ENCODE measurements at regions not wholly inside any gene's neighbourhood (a gene's known extent, or its start where the extent isn't known, plus 50 kb on each side); places are given as distances from the start of the nearest gene placed in this dataset.

- Histone ChIP-seq H3K9me3 (ENCODE audit: control insufficient read depth in 2 of 3, insufficient read depth in 1 of 3, low read length in 3 of 3) (no peaks in the 10 kb centered on the region), H3K36me3 (ENCODE audit: control insufficient read depth in 2 of 3, insufficient read depth in 3 of 3, low read length in 3 of 3) (no peaks in the 10 kb centered on the region), H3K27ac (ENCODE audit: low read depth in 2 of 2, low read length in 2 of 2) (no peak overlapping the region), H3K9ac (ENCODE audit: low read length in 3 of 3) (no peak overlapping the region), H3K27me3 (ENCODE audit: control insufficient read depth, insufficient read depth, low read length) (no peaks in the 10 kb centered on the region), H3K4me3 (ENCODE audit: low read length in 3 of 3) (no peak overlapping the region), H3K4me1 (ENCODE audit: control insufficient read depth in 2 of 3, insufficient read depth in 2 of 3, low read depth in 1 of 3, low read length in 3 of 3) (no peaks in the 10 kb centered on the region)
- intact Hi-C loops (cut with DNase I): no loop called here
- TF ChIP-seq CTCF (IDR thresholded peaks at IDR 0.05; ENCODE audit: borderline replicate concordance, extremely low read depth, insufficient read depth): no peak
- DNase-seq (no peak), FAIRE-seq (no peak)
Observed at GRCh38 chr4:148955564-148956297, 513.5 kb upstream of the NR3C2 start.

GRCh38 chr4:148954011-148954749 lies 512.0 kb upstream of the NR3C2 start:
- H3K9ac ChIP-seq (ENCODE audit: low read length in 3 of 3): no peak overlapping the region
- H3K36me3 ChIP-seq (ENCODE audit: control insufficient read depth in 2 of 3, insufficient read depth in 3 of 3, low read length in 3 of 3): no peaks in the 10 kb centered on the region
- no peak for TF ChIP-seq CTCF (IDR thresholded peaks at IDR 0.05; ENCODE audit: borderline replicate concordance, extremely low read depth, insufficient read depth)
- H3K27ac ChIP-seq (ENCODE audit: low read depth in 2 of 2, low read length in 2 of 2): peak overlapping the region in 1 of 2 donors; percentile 14
- no peak overlapping the region for H3K4me3 ChIP-seq (ENCODE audit: low read length in 3 of 3)
- H3K9me3 ChIP-seq (ENCODE audit: control insufficient read depth in 2 of 3, insufficient read depth in 1 of 3, low read length in 3 of 3): no peaks in the 10 kb centered on the region
- H3K27me3 ChIP-seq (ENCODE audit: control insufficient read depth, insufficient read depth, low read length): no peaks in the 10 kb centered on the region
- no peaks in the 10 kb centered on the region for H3K4me1 ChIP-seq (ENCODE audit: control insufficient read depth in 2 of 3, insufficient read depth in 2 of 3, low read depth in 1 of 3, low read length in 3 of 3)
- intact Hi-C loops (cut with DNase I): no loop called here
- peak in 2 of 5 donors; percentile 10 for DNase-seq
- FAIRE-seq: no peak

GRCh38 chr4:148951346-148951745 lies 509.1 kb upstream of the NR3C2 start:
- H3K4me3 ChIP-seq (ENCODE audit: low read length in 3 of 3): no peak overlapping the region
- FAIRE-seq (no peak), DNase-seq (no peak)
- no peaks in the 10 kb centered on the region for H3K9me3 ChIP-seq (ENCODE audit: control insufficient read depth in 2 of 3, insufficient read depth in 1 of 3, low read length in 3 of 3)
- intact Hi-C loops (cut with DNase I): no loop called here
- H3K27ac ChIP-seq (ENCODE audit: low read depth in 2 of 2, low read length in 2 of 2): no peak overlapping the region
- H3K9ac ChIP-seq (ENCODE audit: low read length in 3 of 3): no peak overlapping the region
- TF ChIP-seq CTCF (IDR thresholded peaks at IDR 0.05; ENCODE audit: borderline replicate concordance, extremely low read depth, insufficient read depth): no peak
- H3K36me3 ChIP-seq (ENCODE audit: control insufficient read depth in 2 of 3, insufficient read depth in 3 of 3, low read length in 3 of 3): no peaks in the 10 kb centered on the region
- no peaks in the 10 kb centered on the region for H3K4me1 ChIP-seq (ENCODE audit: control insufficient read depth in 2 of 3, insufficient read depth in 2 of 3, low read depth in 1 of 3, low read length in 3 of 3)
- no peaks in the 10 kb centered on the region for H3K27me3 ChIP-seq (ENCODE audit: control insufficient read depth, insufficient read depth, low read length)
